ENCODE measurements at regions not wholly inside any gene's neighbourhood (a gene's known extent, or its start where the extent isn't known, plus 50 kb on each side); places are given as distances from the start of the nearest gene placed in this dataset.

DNA sequence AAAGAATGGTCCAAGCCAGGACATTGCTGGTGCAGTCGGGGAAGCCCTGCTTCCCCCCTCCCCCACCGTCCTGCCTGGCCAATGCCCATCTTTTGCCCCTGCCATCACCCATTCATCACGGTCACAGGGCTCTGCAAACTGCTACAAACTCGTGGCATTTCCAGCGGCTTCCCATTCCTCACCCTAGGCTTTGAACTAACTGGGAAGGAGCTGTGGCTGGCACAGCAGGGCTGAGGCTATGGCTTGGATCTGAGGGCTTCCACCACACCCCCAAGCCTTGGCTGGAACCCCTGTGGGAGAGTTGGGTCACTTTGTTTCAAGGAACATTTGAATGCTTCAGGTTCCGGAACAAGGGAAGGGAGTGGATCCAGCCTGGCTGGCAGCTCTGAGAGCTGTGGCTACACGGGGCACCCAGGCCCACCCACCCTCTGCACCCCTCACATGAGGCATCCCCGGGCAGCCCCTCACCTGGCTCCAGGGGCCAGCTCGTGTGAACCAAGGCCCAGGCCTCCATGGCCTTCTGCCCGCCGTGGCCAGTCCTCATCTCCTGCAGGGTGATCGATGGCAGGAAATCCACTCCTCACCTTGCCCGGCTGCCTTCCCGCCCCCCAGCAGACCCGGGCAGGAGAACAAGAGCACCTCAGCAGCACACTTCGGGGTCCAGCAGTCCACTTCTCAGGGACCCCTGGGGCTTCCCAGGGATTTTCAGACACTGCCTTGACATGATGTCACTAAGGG, 58.8 kb upstream of the OTOS start:
- TF ChIP-seq, protein P1, sequence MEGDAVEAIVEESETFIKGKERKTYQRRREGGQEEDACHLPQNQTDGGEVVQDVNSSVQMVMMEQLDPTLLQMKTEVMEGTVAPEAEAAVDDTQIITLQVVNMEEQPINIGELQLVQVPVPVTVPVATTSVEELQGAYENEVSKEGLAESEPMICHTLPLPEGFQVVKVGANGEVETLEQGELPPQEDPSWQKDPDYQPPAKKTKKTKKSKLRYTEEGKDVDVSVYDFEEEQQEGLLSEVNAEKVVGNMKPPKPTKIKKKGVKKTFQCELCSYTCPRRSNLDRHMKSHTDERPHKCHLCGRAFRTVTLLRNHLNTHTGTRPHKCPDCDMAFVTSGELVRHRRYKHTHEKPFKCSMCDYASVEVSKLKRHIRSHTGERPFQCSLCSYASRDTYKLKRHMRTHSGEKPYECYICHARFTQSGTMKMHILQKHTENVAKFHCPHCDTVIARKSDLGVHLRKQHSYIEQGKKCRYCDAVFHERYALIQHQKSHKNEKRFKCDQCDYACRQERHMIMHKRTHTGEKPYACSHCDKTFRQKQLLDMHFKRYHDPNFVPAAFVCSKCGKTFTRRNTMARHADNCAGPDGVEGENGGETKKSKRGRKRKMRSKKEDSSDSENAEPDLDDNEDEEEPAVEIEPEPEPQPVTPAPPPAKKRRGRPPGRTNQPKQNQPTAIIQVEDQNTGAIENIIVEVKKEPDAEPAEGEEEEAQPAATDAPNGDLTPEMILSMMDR (IDR thresholded peaks at IDR 0.05): no peak
- TF ChIP-seq POLR2A (IDR thresholded peaks at IDR 0.05): no peak

All from right lobe of liver (tissue), 4 donors.